SH-SY5Y (cell line): ENCODE measurements at regions not wholly inside any gene's neighbourhood (a gene's known extent, or its start where the extent isn't known, plus 50 kb on each side); places are given as distances from the start of the nearest gene placed in this dataset.

Experiments
- GATA2 ChIP-seq: IDR thresholded peaks from 2 replicates; pipeline ENCODE4 v1.6.1; 2011; ENCODE audit warnings: mild to moderate bottlenecking, low read depth, low read length
- GATA3 ChIP-seq: IDR thresholded peaks from 2 replicates; pipeline ENCODE4 v1.6.1; 2011; ENCODE audit warnings: low read depth, mild to moderate bottlenecking, low read length, moderate library complexity

- 0 out of 2 replicates have a peak, but pooled peaks have one; percentile 30 for TF ChIP-seq GATA2
- peak; percentile 60; the same call in 1 of the 2 replicates for TF ChIP-seq GATA3
These were observed 427.9 kb upstream of the SLIT2 start for GRCh38 chr4:19823781-19824180.
